Endothelial cell of umbilical vein (primary cell): ENCODE measurements at regions not wholly inside any gene's neighbourhood (a gene's known extent, or its start where the extent isn't known, plus 50 kb on each side); places are given as distances from the start of the nearest gene placed in this dataset.

Experiments
- BruUV-seq: library from RNA; stranded (reverse); fragments of 400-500 nt; replicated peaks from 2 replicates; lab custom pipeline; 2021; lab: Mats Ljungman, UMichigan
- CTCF ChIA-PET: fragments of 300-600, 350-600 bp; sonication (Branson Sonifier 250); formaldehyde crosslinking; loops from one replicate; lab custom pipeline; 2021; ENCODE audit warnings: antibody characterized with exemption, inconsistent platforms; lab: Charles Lee
- POLR2A ChIA-PET: fragments of 300-600, 350-600 bp; sonication (Branson Sonifier 250); formaldehyde crosslinking; loops from one replicate; lab custom pipeline; 2021; ENCODE audit warnings: antibody characterized with exemption, inconsistent platforms; lab: Charles Lee
- DNase-seq: peaks from one replicate; pipeline ENCODE4 v3.0.0-alpha.2; 2011; ENCODE audit warnings: low read depth, low spot score
- FAIRE-seq: peaks from 2 replicates; lab custom pipeline; 2011; peaks lifted over from hg19 to GRCh38; lab: Jason Lieb, UNC
- H2AFZ ChIP-seq: 2 replicates; pipeline ENCODE4 v1.6.0; 2012; ENCODE audit warnings: low read depth, low read length, control low read depth, inconsistent platforms
- H3K27ac ChIP-seq: 2 replicates; pipeline ENCODE4 v1.5.1; 2011; ENCODE audit warnings: low read depth, mild to moderate bottlenecking, control low read depth, low read length, moderate library complexity; ENCODE audit not compliant: insufficient read depth
- H3K27me3 ChIP-seq, 2 experiments: 2 replicates each; pipeline versions ENCODE4 v1.6.0 to v1.6.1; 2011; ENCODE audit warnings: low read length in 2 of 2, mixed read lengths in 1 of 2; ENCODE audit not compliant: control insufficient read depth in 2 of 2, insufficient read depth in 2 of 2
- H3K36me3 ChIP-seq, 2 experiments: 2 replicates in 1 of 2; 3 replicates in 1 of 2; pipeline ENCODE4 v1.5.1; 2011; ENCODE audit warnings: low read length in 2 of 2, mild to moderate bottlenecking in 1 of 2, moderate library complexity in 1 of 2; ENCODE audit not compliant: control insufficient read depth in 2 of 2, insufficient read depth in 2 of 2; ENCODE audit errors: extremely low read depth in 1 of 2
- H3K4me1 ChIP-seq: 3 replicates; pipeline ENCODE4 v1.5.1; 2011; ENCODE audit warnings: mild to moderate bottlenecking, low read length; ENCODE audit not compliant: control insufficient read depth, insufficient read depth; ENCODE audit errors: extremely low read depth
- H3K4me2 ChIP-seq: 2 replicates; pipeline ENCODE4 v1.6.1; 2011; ENCODE audit warnings: low read length, control low read depth, mixed read lengths; ENCODE audit not compliant: insufficient read depth
- H3K4me3 ChIP-seq, 3 experiments: fragments of 200-600 bp in 1 of 3; sonication (generic), shearing (Covaris generic) in 1 of 3; replicated peaks in 1 of 3; 2 replicates each; pipeline ENCODE4 v1.5.1; 2011 to 2016; ENCODE audit warnings: control low read depth in 3 of 3, low read length in 3 of 3, mild to moderate bottlenecking in 2 of 3, inconsistent platforms in 1 of 3, low read depth in 1 of 3, moderate library complexity in 1 of 3; ENCODE audit not compliant: insufficient read depth in 1 of 3
- H3K79me2 ChIP-seq: 2 replicates; pipeline ENCODE4 v1.6.0; 2012; ENCODE audit warnings: low read length, inconsistent platforms; ENCODE audit not compliant: control insufficient read depth, insufficient read depth
- H3K9ac ChIP-seq: replicated peaks from 2 replicates; pipeline ENCODE3; 2011; ENCODE audit warnings: low read length, control low read depth; ENCODE audit not compliant: insufficient read depth; ENCODE audit errors: extremely low read depth
- H3K9me1 ChIP-seq: replicated peaks from 3 replicates; pipeline ENCODE4 v1.6.0; 2011; ENCODE audit warnings: mild to moderate bottlenecking, low read length; ENCODE audit not compliant: control insufficient read depth, insufficient read depth; ENCODE audit errors: extremely low read depth
- H3K9me3 ChIP-seq: replicated peaks from 2 replicates; pipeline ENCODE4 v1.5.1; 2012; ENCODE audit warnings: low read length, inconsistent platforms; ENCODE audit not compliant: control insufficient read depth, insufficient read depth
- H4K20me1 ChIP-seq: replicated peaks from 2 replicates; pipeline ENCODE3; 2011; ENCODE audit warnings: mild to moderate bottlenecking, low read length; ENCODE audit not compliant: control insufficient read depth, insufficient read depth; ENCODE audit errors: extremely low read depth
- CTCF ChIP-seq, 2 donors: IDR thresholded peaks; 1 replicate in 1 of 2; 2 replicates in 1 of 2; pipeline ENCODE4 v1.5.1; 2011; ENCODE audit warnings: low read length in 2 of 2, mild to moderate bottlenecking in 2 of 2, moderate library complexity in 2 of 2, control low read depth in 1 of 2, inconsistent platforms in 1 of 2, low read depth in 1 of 2; ENCODE audit not compliant: insufficient read depth in 1 of 2; ENCODE audit errors: extremely low read depth in 1 of 2
- EZH2 ChIP-seq: IDR thresholded peaks from 2 replicates; pipeline ENCODE4 v1.6.1; 2012; ENCODE audit warnings: borderline replicate concordance, low read depth, mild to moderate bottlenecking, moderate library complexity, low read length, inconsistent platforms; ENCODE audit not compliant: severe bottlenecking
- FOS ChIP-seq: IDR thresholded peaks from 2 replicates; pipeline ENCODE4 v1.6.1; 2011; ENCODE audit warnings: mild to moderate bottlenecking, low read length, moderate library complexity, borderline replicate concordance; ENCODE audit not compliant: insufficient read depth
- GATA2 ChIP-seq: IDR thresholded peaks from 2 replicates; pipeline ENCODE4 v1.7.0; 2011; ENCODE audit warnings: low read depth, mild to moderate bottlenecking, moderate library complexity, mixed read lengths, low read length; ENCODE audit not compliant: insufficient read length, insufficient read depth
- JUN ChIP-seq: IDR thresholded peaks from 2 replicates; pipeline ENCODE4 v1.6.1; 2011; ENCODE audit warnings: borderline replicate concordance, low read depth; ENCODE audit not compliant: insufficient read length, insufficient read depth
- MYC ChIP-seq: IDR thresholded peaks from one replicate; pipeline ENCODE4 v1.6.1; 2011; ENCODE audit warnings: mild to moderate bottlenecking, low read depth, low read length
- POLR2AphosphoS5 ChIP-seq: IDR thresholded peaks from 2 replicates; pipeline ENCODE4 v1.6.1; 2012; ENCODE audit warnings: low read depth, mild to moderate bottlenecking, control low read depth, low read length, moderate library complexity; ENCODE audit not compliant: insufficient read depth
- dilution Hi-C: fragments of 300-500 bp; cut with MboI; formaldehyde crosslinking; loops from one replicate; pipeline ENCODE4 v1.15.0; 2019; ENCODE audit warnings: low sequenced_read_pairs; ENCODE audit not compliant: extremely low pct_ligation_motif_present
- intact Hi-C: fragments of 100-400 bp; cut with micrococcal nuclease; formaldehyde crosslinking; loops from one replicate; pipeline ENCODE4 v1.10.0; 2022

GRCh38 chr1:81607086-81607485, 193.6 kb upstream of the ADGRL2 start:
- H3K9ac ChIP-seq: no peak overlapping the region
- H3K9me1 ChIP-seq: no peaks in the 10 kb centered on the region
- no peaks in the 10 kb centered on the region for H3K36me3 ChIP-seq
- dilution Hi-C loops (no loop called here), intact Hi-C loops (no loop called here)
- H4K20me1 ChIP-seq: no peaks in the 10 kb centered on the region
- H3K27ac ChIP-seq: no peak overlapping the region
- no peak overlapping the region for H3K4me2 ChIP-seq
- H3K79me2 ChIP-seq: no peaks in the 10 kb centered on the region
- ChIA-PET CTCF (no interaction called here), POLR2A (no interaction called here)
- no peaks in the 10 kb centered on the region for H3K9me3 ChIP-seq
- no peak for TF ChIP-seq CTCF (IDR thresholded peaks at IDR 0.05; ENCODE audit: extremely low read depth in 1 of 2, insufficient read depth in 1 of 2, low read depth in 1 of 2, low read length in 2 of 2)
- TF ChIP-seq FOS: no peak
- no peak for TF ChIP-seq POLR2AphosphoS5
- H3K4me1 ChIP-seq: no peaks in the 10 kb centered on the region
- FAIRE-seq (no peak), DNase-seq (no peak)
- H2AFZ ChIP-seq: no peak overlapping the region
- H3K4me3 ChIP-seq: no peak overlapping the region
- no TSS peak for BruUV-seq
- H3K27me3 ChIP-seq: no peaks in the 10 kb centered on the region

- TF ChIP-seq GATA2 (no peak), JUN (no peak), FOS (no peak), CTCF (IDR thresholded peaks at IDR 0.05; ENCODE audit: extremely low read depth in 1 of 2, insufficient read depth in 1 of 2, low read depth in 1 of 2, low read length in 2 of 2) (no peak), EZH2 (no peak), MYC (no peak)
- H3K4me1 ChIP-seq: no peaks in the 10 kb centered on the region
- DNase-seq (no peak), FAIRE-seq (no peak)
- no peaks in the 10 kb centered on the region for H3K9me3 ChIP-seq
- no peak overlapping the region for H3K27ac ChIP-seq
- no peaks in the 10 kb centered on the region for H3K79me2 ChIP-seq
- H3K9me1 ChIP-seq: no peaks in the 10 kb centered on the region
- no TSS peak for BruUV-seq
- no peak overlapping the region for H3K9ac ChIP-seq
- POLR2A ChIA-PET: no interaction called here
- H3K27me3 ChIP-seq: no peaks in the 10 kb centered on the region
- no peaks in the 10 kb centered on the region for H4K20me1 ChIP-seq
- CTCF ChIA-PET: no interaction called here
- H3K4me3 ChIP-seq: no peak overlapping the region
- H2AFZ ChIP-seq: no peak overlapping the region
- no peak overlapping the region for H3K4me2 ChIP-seq
- dilution Hi-C loops (no loop called here), intact Hi-C loops (no loop called here)
- no peaks in the 10 kb centered on the region for H3K36me3 ChIP-seq
Observed at GRCh38 chr1:81606656-81607055, 194.1 kb upstream of the ADGRL2 start.
